ENCODE measurements at regions not wholly inside any gene's neighbourhood (a gene's known extent, or its start where the extent isn't known, plus 50 kb on each side); places are given as distances from the start of the nearest gene placed in this dataset.

GRCh38 chr1:157304271-157304670, 166.1 kb upstream of the ETV3 start:
- no peaks in the 10 kb centered on the region for H3F3A ChIP-seq (replicated peaks; ENCODE audit: insufficient read depth)
- H3K79me2 ChIP-seq (ENCODE audit: insufficient read depth), result no peaks in the 10 kb centered on the region
- no peaks in the 10 kb centered on the region for H3K4me1 ChIP-seq (ENCODE audit: control insufficient read depth in 1 of 2, insufficient read depth in 2 of 2, low read depth in 1 of 2, low read length in 1 of 2)
- DNase-seq, result no peak
- no peak overlapping the region for H3K4me3 ChIP-seq (ENCODE audit: low read depth in 2 of 2, low read length in 1 of 2)
- no peaks in the 10 kb centered on the region for H3K27me3 ChIP-seq (ENCODE audit: insufficient read depth)
- H2AFZ ChIP-seq (ENCODE audit: low read depth), result no peak overlapping the region
- no peak overlapping the region for H3K9ac ChIP-seq
- POLR2A ChIA-PET, result no interaction called here
- 0% methylated on average over 1 of the region's 1 CpG for WGBS (ENCODE audit: low lambda C conversion rate)
- H3K9me2 ChIP-seq, result no peaks in the 10 kb centered on the region
- H4K20me1 ChIP-seq (ENCODE audit: insufficient read depth), result no peaks in the 10 kb centered on the region
- no peaks in the 10 kb centered on the region for H3K36me3 ChIP-seq (replicated peaks in 1 of 2; ENCODE audit: control insufficient read depth in 1 of 2, insufficient read depth in 2 of 2, low read length in 1 of 2)
- H3K4me2 ChIP-seq, result no peak overlapping the region
- CTCF ChIA-PET, result interaction anchor here (1.6 kb wide), 1 partner anchor 148 kb away, joined by 3 read pairs; no protein-coding TSS in a partner anchor
- H3K27ac ChIP-seq (ENCODE audit: low read depth in 2 of 2, low read length in 1 of 2), result no peak overlapping the region
- H3K9me3 ChIP-seq, result no peaks in the 10 kb centered on the region
- TF ChIP-seq YY1 (IDR thresholded peaks at IDR 0.05; ENCODE audit: low read depth), result no peak
- TF ChIP-seq EZH2phosphoT487 (IDR thresholded peaks at IDR 0.05; ENCODE audit: borderline replicate concordance, low read depth), result no peak
- TF ChIP-seq GABPA (IDR thresholded peaks at IDR 0.05; ENCODE audit: low read depth), result no peak
- TF ChIP-seq RFX5 (IDR thresholded peaks at IDR 0.05; ENCODE audit: low read length), result no peak
- TF ChIP-seq TAF1 (IDR thresholded peaks at IDR 0.05; ENCODE audit: borderline replicate concordance, low read depth, low read length), result no peak
- no peak for TF ChIP-seq CHD2 (IDR thresholded peaks at IDR 0.05; ENCODE audit: low read length, partially characterized antibody)
- no peak for TF ChIP-seq EP300 (IDR thresholded peaks at IDR 0.05; ENCODE audit: borderline replicate concordance in 1 of 2, low read depth in 1 of 2, low read length in 1 of 2)
- no peak for TF ChIP-seq MEF2A (IDR thresholded peaks at IDR 0.05; ENCODE audit: borderline replicate concordance, low read depth)
- no peak for TF ChIP-seq GATA2 (CRISPR knock-in tag; IDR thresholded peaks at IDR 0.05)
- TF ChIP-seq JUND (IDR thresholded peaks at IDR 0.05), result no peak
- TF ChIP-seq, protein P1, sequence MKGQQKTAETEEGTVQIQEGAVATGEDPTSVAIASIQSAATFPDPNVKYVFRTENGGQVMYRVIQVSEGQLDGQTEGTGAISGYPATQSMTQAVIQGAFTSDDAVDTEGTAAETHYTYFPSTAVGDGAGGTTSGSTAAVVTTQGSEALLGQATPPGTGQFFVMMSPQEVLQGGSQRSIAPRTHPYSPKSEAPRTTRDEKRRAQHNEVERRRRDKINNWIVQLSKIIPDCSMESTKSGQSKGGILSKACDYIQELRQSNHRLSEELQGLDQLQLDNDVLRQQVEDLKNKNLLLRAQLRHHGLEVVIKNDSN (IDR thresholded peaks at IDR 0.05; ENCODE audit: borderline replicate concordance, low read depth), result no peak
- no peak for TF ChIP-seq ELF1 (IDR thresholded peaks at IDR 0.05)
- no peak for TF ChIP-seq FOXJ3 (CRISPR knock-in tag; IDR thresholded peaks at IDR 0.05)
- no peak for TF ChIP-seq SMC3 (IDR thresholded peaks at IDR 0.05; ENCODE audit: low read depth, low read length)
- no peak for TF ChIP-seq RCOR1 (IDR thresholded peaks at IDR 0.05; ENCODE audit: low read length)
- TF ChIP-seq, protein P2, sequence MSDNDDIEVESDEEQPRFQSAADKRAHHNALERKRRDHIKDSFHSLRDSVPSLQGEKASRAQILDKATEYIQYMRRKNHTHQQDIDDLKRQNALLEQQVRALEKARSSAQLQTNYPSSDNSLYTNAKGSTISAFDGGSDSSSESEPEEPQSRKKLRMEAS (IDR thresholded peaks at IDR 0.05; ENCODE audit: low read depth), result no peak
- no peak for TF ChIP-seq RXRA (IDR thresholded peaks at IDR 0.05; ENCODE audit: borderline replicate concordance, low read depth)
- no peak for TF ChIP-seq POLR2AphosphoS5 (IDR thresholded peaks at IDR 0.05; ENCODE audit: low read depth, low read length)
- TF ChIP-seq, protein P3, sequence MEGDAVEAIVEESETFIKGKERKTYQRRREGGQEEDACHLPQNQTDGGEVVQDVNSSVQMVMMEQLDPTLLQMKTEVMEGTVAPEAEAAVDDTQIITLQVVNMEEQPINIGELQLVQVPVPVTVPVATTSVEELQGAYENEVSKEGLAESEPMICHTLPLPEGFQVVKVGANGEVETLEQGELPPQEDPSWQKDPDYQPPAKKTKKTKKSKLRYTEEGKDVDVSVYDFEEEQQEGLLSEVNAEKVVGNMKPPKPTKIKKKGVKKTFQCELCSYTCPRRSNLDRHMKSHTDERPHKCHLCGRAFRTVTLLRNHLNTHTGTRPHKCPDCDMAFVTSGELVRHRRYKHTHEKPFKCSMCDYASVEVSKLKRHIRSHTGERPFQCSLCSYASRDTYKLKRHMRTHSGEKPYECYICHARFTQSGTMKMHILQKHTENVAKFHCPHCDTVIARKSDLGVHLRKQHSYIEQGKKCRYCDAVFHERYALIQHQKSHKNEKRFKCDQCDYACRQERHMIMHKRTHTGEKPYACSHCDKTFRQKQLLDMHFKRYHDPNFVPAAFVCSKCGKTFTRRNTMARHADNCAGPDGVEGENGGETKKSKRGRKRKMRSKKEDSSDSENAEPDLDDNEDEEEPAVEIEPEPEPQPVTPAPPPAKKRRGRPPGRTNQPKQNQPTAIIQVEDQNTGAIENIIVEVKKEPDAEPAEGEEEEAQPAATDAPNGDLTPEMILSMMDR (IDR thresholded peaks at IDR 0.05), result no peak

All from SK-N-SH (cell line).